SK-N-SH (cell line): ENCODE measurements at regions not wholly inside any gene's neighbourhood (a gene's known extent, or its start where the extent isn't known, plus 50 kb on each side); places are given as distances from the start of the nearest gene placed in this dataset.

Experiments
- CTCF ChIA-PET: fragments of 300-600, 350-600 bp; formaldehyde crosslinking; extraction: SDS; loops from one replicate; lab custom pipeline; 2021; lab: Yijun Ruan, JAX
- POLR2A ChIA-PET: fragments of 350-600 bp; sonication (Branson Sonifier 250); formaldehyde crosslinking; extraction: SDS; loops from one replicate; lab custom pipeline; 2020; ENCODE audit warnings: antibody characterized with exemption, inconsistent platforms; lab: Yijun Ruan, JAX
- DNase-seq: peaks from one replicate; pipeline ENCODE4 v3.0.0; 2012
- H2AFZ ChIP-seq: fragments of 200-600 bp; sonication (generic); 2 replicates; pipeline ENCODE4 v1.8.1; 2016; ENCODE audit warnings: antibody characterized with exemption, mild to moderate bottlenecking, low read depth
- H3F3A ChIP-seq: fragments of 200-600 bp; sonication (generic); replicated peaks from 2 replicates; pipeline ENCODE3; 2016; ENCODE audit warnings: antibody characterized with exemption, mild to moderate bottlenecking; ENCODE audit not compliant: insufficient read depth
- H3K27ac ChIP-seq, 2 experiments: fragments of 200-500 bp in 1 of 2; fragments of 200-600 bp in 1 of 2; sonication (Bioruptor generic) in 1 of 2; sonication (generic), shearing (Covaris generic) in 1 of 2; 2 replicates each; pipeline versions ENCODE4 v1.5.1 to v1.6.1; 2014 to 2016; ENCODE audit warnings: low read depth in 2 of 2, inconsistent platforms in 1 of 2, low read length in 1 of 2, mild to moderate bottlenecking in 1 of 2, mixed read lengths in 1 of 2
- H3K27me3 ChIP-seq: fragments of 200-600 bp; sonication (generic), shearing (Covaris generic); 2 replicates; pipeline ENCODE4 v1.6.1; 2016; ENCODE audit warnings: mixed run types; ENCODE audit not compliant: insufficient read depth
- H3K36me3 ChIP-seq, 2 experiments: fragments of 200-500 bp in 1 of 2; fragments of 200-600 bp in 1 of 2; sonication (Bioruptor generic) in 1 of 2; sonication (generic) in 1 of 2; replicated peaks in 1 of 2; 2 replicates each; pipeline versions ENCODE3 to v1.5.1; 2014 to 2016; ENCODE audit warnings: low read length in 1 of 2, mild to moderate bottlenecking in 1 of 2; ENCODE audit not compliant: insufficient read depth in 2 of 2, control insufficient read depth in 1 of 2
- H3K4me1 ChIP-seq, 2 experiments: fragments of 200-500 bp in 1 of 2; fragments of 200-600 bp in 1 of 2; sonication (Bioruptor generic) in 1 of 2; sonication (generic), shearing (Covaris generic) in 1 of 2; 2 replicates each; pipeline versions ENCODE4 v1.5.1 to v1.6.1; 2014 to 2016; ENCODE audit warnings: low read depth in 1 of 2, low read length in 1 of 2, mixed run types in 1 of 2; ENCODE audit not compliant: insufficient read depth in 2 of 2, control insufficient read depth in 1 of 2
- H3K4me2 ChIP-seq: fragments of 200-600 bp; sonication (generic), shearing (Covaris generic); 2 replicates; pipeline ENCODE4 v1.6.1; 2017; ENCODE audit warnings: mixed run types
- H3K4me3 ChIP-seq, 2 experiments: fragments of 200-500 bp in 1 of 2; fragments of 200-600 bp in 1 of 2; sonication (Bioruptor generic) in 1 of 2; sonication (generic), shearing (Covaris generic) in 1 of 2; 2 replicates each; pipeline versions ENCODE4 v1.5.1 to v1.8.1; 2014 to 2016; ENCODE audit warnings: low read depth in 2 of 2, inconsistent platforms in 1 of 2, low read length in 1 of 2, mild to moderate bottlenecking in 1 of 2, mixed read lengths in 1 of 2, moderate library complexity in 1 of 2
- H3K79me2 ChIP-seq: fragments of 200-600 bp; sonication (generic); 2 replicates; pipeline ENCODE4 v1.8.1; 2017; ENCODE audit warnings: mild to moderate bottlenecking; ENCODE audit not compliant: insufficient read depth
- H3K9ac ChIP-seq: fragments of 200-600 bp; sonication (generic); 2 replicates; pipeline ENCODE4 v1.6.1; 2017; ENCODE audit warnings: mixed run types
- H3K9me2 ChIP-seq: fragments of 200-600 bp; sonication (generic); 2 replicates; pipeline ENCODE4 v1.6.1; 2017; ENCODE audit warnings: mixed run types
- H3K9me3 ChIP-seq: fragments of 200-600 bp; sonication (generic); 2 replicates; pipeline ENCODE4 v1.6.1; 2017; ENCODE audit warnings: mixed run types, mild to moderate bottlenecking, moderate library complexity
- H4K20me1 ChIP-seq: fragments of 200-600 bp; sonication (generic); 2 replicates; pipeline ENCODE4 v1.6.1; 2017; ENCODE audit warnings: mild to moderate bottlenecking, mixed run types; ENCODE audit not compliant: insufficient read depth
- CTCF ChIP-seq: fragments of 200-600 bp; sonication (generic); IDR thresholded peaks from 2 replicates; pipeline ENCODE4 v1.6.1; 2017; ENCODE audit warnings: antibody characterized with exemption, mild to moderate bottlenecking, moderate library complexity
- FOXJ3 ChIP-seq: sonication (generic); formaldehyde crosslinking; IDR thresholded peaks from 2 replicates; pipeline ENCODE4 v1.5.1; 2020; ENCODE audit warnings: mild to moderate bottlenecking, missing genetic modification reagents
- GABPA ChIP-seq: IDR thresholded peaks from 2 replicates; pipeline ENCODE4 v1.4.0; 2012; ENCODE audit warnings: low read depth, mild to moderate bottlenecking
- MAX ChIP-seq: IDR thresholded peaks from 2 replicates; pipeline ENCODE4 v1.4.0; 2012; ENCODE audit warnings: low read depth
- MXI1 ChIP-seq: IDR thresholded peaks from 2 replicates; pipeline ENCODE4 v1.6.1; 2012; ENCODE audit warnings: mild to moderate bottlenecking, low read depth, low read length, improper control_type of control experiment
- RCOR1 ChIP-seq: fragments of 150-350 bp; IDR thresholded peaks from 2 replicates; pipeline ENCODE4 v1.6.1; 2017; ENCODE audit warnings: antibody characterized with exemption, low read length
- SIN3A ChIP-seq: IDR thresholded peaks from 2 replicates; pipeline ENCODE4 v1.6.1; 2012; ENCODE audit warnings: low read depth, mild to moderate bottlenecking, low read length, moderate library complexity, borderline replicate concordance
- TCF12 ChIP-seq: IDR thresholded peaks from 2 replicates; pipeline ENCODE4 v1.4.0; 2012
- USF1 ChIP-seq: IDR thresholded peaks from 2 replicates; pipeline ENCODE4 v1.4.0; 2012; ENCODE audit warnings: low read depth, borderline replicate concordance
- YY1 ChIP-seq: IDR thresholded peaks from 2 replicates; pipeline ENCODE4 v1.4.0; 2012; ENCODE audit warnings: low read depth, mild to moderate bottlenecking
- ZBTB33 ChIP-seq: IDR thresholded peaks from 2 replicates; pipeline ENCODE4 v1.4.0; 2012; ENCODE audit warnings: low read depth, borderline replicate concordance
- WGBS: methylation state at CpG from one replicate; pipeline ENCODE4 v1.1.6; 2017; ENCODE audit warnings: low lambda C conversion rate; 5-methylcytosine and 5-hydroxymethylcytosine counted together

- H3K4me3 ChIP-seq: no peak overlapping the region
- H3K27ac ChIP-seq: no peak overlapping the region
- no peaks in the 10 kb centered on the region for H3K36me3 ChIP-seq
- no peaks in the 10 kb centered on the region for H4K20me1 ChIP-seq
- no peaks in the 10 kb centered on the region for H3K79me2 ChIP-seq
- H3K9ac ChIP-seq: no peak overlapping the region
- H3F3A ChIP-seq: no peaks in the 10 kb centered on the region
- TF ChIP-seq SIN3A: no peak
- no peak for TF ChIP-seq GABPA
- TF ChIP-seq RCOR1: no peak
- ChIA-PET POLR2A (no interaction called here), CTCF (no interaction called here)
- WGBS: 17% methylated on average over 3 of the region's 3 CpGs
- no peaks in the 10 kb centered on the region for H3K27me3 ChIP-seq
- no peaks in the 10 kb centered on the region for H3K9me2 ChIP-seq
- H3K4me2 ChIP-seq: no peak overlapping the region
- no peaks in the 10 kb centered on the region; a peak in 1 of 4 replicates for H3K4me1 ChIP-seq
- no peaks in the 10 kb centered on the region for H3K9me3 ChIP-seq
- no peak overlapping the region for H2AFZ ChIP-seq
- DNase-seq: no peak
Measured at GRCh38 chr1:90313778-90314177, 318.9 kb downstream of the ZNF326 start.

GRCh38 chr1:90309806-90310205 is 314.9 kb downstream of the ZNF326 start:
- H2AFZ ChIP-seq: no peak overlapping the region
- no peaks in the 10 kb centered on the region for H4K20me1 ChIP-seq
- H3K4me1 ChIP-seq: no peaks in the 10 kb centered on the region; a peak in 1 of 4 replicates
- ChIA-PET CTCF (no interaction called here), POLR2A (no interaction called here)
- H3K9ac ChIP-seq: no peak overlapping the region
- H3K4me3 ChIP-seq: no peak overlapping the region
- no peak overlapping the region for H3K4me2 ChIP-seq
- H3F3A ChIP-seq: no peaks in the 10 kb centered on the region
- no peak for DNase-seq
- no peak for TF ChIP-seq TCF12
- no peak for TF ChIP-seq GABPA
- TF ChIP-seq MAX: no peak
- TF ChIP-seq ZBTB33: no peak
- TF ChIP-seq YY1: no peak
- no peak for TF ChIP-seq USF1
- no peak for TF ChIP-seq RCOR1
- no peak for TF ChIP-seq CTCF
- no peak for TF ChIP-seq MXI1
- TF ChIP-seq FOXJ3: no peak
- H3K79me2 ChIP-seq: no peaks in the 10 kb centered on the region
- no peaks in the 10 kb centered on the region for H3K9me3 ChIP-seq
- H3K27me3 ChIP-seq: no peaks in the 10 kb centered on the region
- H3K27ac ChIP-seq: no peak overlapping the region
- no peaks in the 10 kb centered on the region for H3K36me3 ChIP-seq
- WGBS: 6% methylated on average over 5 of the region's 5 CpGs
- H3K9me2 ChIP-seq: no peaks in the 10 kb centered on the region
